ENCODE measurements at regions not wholly inside any gene's neighbourhood (a gene's known extent, or its start where the extent isn't known, plus 50 kb on each side); places are given as distances from the start of the nearest gene placed in this dataset.

DNA sequence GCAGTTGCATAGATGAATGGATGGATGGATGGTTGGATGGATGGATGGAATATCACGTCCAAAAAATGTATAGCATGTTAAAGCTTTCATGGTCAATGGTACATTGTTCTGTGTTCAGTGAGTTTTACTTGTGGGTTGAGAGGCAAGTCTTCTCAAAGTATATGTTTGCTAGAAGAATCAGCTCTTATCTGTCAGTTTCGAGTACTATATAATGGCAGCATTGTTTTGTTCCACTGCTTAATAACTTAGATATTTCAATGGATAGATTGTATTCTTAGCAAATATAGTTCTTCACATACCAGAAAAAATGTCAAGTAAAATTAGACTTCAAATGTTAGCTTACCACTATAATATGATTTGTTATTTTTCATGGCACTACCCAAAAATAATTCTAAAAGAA lies 100.9 kb upstream of the CDIN1 start (continued):
- TF ChIP-seq, protein P1, sequence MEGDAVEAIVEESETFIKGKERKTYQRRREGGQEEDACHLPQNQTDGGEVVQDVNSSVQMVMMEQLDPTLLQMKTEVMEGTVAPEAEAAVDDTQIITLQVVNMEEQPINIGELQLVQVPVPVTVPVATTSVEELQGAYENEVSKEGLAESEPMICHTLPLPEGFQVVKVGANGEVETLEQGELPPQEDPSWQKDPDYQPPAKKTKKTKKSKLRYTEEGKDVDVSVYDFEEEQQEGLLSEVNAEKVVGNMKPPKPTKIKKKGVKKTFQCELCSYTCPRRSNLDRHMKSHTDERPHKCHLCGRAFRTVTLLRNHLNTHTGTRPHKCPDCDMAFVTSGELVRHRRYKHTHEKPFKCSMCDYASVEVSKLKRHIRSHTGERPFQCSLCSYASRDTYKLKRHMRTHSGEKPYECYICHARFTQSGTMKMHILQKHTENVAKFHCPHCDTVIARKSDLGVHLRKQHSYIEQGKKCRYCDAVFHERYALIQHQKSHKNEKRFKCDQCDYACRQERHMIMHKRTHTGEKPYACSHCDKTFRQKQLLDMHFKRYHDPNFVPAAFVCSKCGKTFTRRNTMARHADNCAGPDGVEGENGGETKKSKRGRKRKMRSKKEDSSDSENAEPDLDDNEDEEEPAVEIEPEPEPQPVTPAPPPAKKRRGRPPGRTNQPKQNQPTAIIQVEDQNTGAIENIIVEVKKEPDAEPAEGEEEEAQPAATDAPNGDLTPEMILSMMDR (IDR thresholded peaks at IDR 0.05 in 2 of 3, conservative IDR thresholded peaks at IDR 0.05 in 1 of 3; ENCODE audit: borderline replicate concordance in 1 of 3, insufficient read depth in 1 of 3, low read depth in 2 of 3, low read length in 2 of 3): no peak
- no peak for TF ChIP-seq RAD21 (IDR thresholded peaks at IDR 0.05; ENCODE audit: low read depth)
- TF ChIP-seq POLR2A (IDR thresholded peaks at IDR 0.05; ENCODE audit: borderline replicate concordance, extremely low read depth, insufficient read depth, insufficient read length): no peak
- TF ChIP-seq YY1 (IDR thresholded peaks at IDR 0.05; ENCODE audit: extremely low read depth, insufficient replicate concordance, low read depth, low read length): no peak
- no peak for TF ChIP-seq MAX (IDR thresholded peaks at IDR 0.05)
- TF ChIP-seq EGR1 (IDR thresholded peaks at IDR 0.05; ENCODE audit: low read depth): no peak
- TF ChIP-seq, protein P2, sequence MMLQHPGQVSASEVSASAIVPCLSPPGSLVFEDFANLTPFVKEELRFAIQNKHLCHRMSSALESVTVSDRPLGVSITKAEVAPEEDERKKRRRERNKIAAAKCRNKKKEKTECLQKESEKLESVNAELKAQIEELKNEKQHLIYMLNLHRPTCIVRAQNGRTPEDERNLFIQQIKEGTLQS (IDR thresholded peaks at IDR 0.05): no peak
- TF ChIP-seq EZH2 (IDR thresholded peaks at IDR 0.05): no peak
- no peak for TF ChIP-seq ZNF274 (IDR thresholded peaks at IDR 0.05; ENCODE audit: low read depth, low read length)

DNA sequence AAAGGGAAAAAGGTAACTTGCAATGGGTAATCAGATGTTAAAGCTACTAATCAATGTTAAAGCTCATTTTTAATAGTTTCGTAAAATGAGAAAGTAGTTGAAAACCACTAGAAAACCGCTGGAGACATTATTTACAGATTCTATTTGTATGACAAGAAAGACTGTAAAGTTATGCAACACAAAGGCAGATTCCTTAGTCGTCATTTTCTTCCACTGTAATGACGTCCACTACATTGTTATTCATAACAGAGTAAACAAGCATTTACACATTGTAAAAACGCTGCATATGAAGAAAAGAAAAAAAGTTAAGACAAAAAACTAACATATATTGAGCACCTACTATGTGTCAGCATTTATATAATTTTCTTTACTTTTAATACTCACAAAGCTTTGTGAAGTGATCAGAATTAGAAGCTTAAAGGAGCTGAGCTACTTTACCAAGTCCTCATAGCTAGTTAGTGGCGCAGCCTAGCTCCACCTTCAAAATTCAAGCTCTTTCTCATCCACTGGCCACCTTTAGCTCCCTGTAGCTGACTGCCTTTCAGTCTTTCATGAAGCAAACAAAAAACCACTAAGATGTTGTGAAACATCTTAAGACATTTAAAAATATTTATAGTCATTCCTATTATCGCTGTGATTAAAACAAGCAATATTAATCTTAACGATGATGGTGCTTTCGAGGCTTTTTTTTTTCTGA lies 100.1 kb upstream of the CDIN1 start:
- ChIA-PET POLR2A (no interaction called here), RAD21 (ENCODE audit: low non-redundant PET in 1 of 2, low total read pairs in 2 of 2, uncharacterized antibody in 2 of 2, unreplicated experiment in 2 of 2) (no interaction called here), CTCF (interaction anchor here (0.6 kb wide), 1 partner anchor 766 kb away, joined by 3 read pairs; no protein-coding TSS in a partner anchor)
- TF ChIP-seq ZFX (IDR thresholded peaks at IDR 0.05): no peak
- TF ChIP-seq, protein P3, sequence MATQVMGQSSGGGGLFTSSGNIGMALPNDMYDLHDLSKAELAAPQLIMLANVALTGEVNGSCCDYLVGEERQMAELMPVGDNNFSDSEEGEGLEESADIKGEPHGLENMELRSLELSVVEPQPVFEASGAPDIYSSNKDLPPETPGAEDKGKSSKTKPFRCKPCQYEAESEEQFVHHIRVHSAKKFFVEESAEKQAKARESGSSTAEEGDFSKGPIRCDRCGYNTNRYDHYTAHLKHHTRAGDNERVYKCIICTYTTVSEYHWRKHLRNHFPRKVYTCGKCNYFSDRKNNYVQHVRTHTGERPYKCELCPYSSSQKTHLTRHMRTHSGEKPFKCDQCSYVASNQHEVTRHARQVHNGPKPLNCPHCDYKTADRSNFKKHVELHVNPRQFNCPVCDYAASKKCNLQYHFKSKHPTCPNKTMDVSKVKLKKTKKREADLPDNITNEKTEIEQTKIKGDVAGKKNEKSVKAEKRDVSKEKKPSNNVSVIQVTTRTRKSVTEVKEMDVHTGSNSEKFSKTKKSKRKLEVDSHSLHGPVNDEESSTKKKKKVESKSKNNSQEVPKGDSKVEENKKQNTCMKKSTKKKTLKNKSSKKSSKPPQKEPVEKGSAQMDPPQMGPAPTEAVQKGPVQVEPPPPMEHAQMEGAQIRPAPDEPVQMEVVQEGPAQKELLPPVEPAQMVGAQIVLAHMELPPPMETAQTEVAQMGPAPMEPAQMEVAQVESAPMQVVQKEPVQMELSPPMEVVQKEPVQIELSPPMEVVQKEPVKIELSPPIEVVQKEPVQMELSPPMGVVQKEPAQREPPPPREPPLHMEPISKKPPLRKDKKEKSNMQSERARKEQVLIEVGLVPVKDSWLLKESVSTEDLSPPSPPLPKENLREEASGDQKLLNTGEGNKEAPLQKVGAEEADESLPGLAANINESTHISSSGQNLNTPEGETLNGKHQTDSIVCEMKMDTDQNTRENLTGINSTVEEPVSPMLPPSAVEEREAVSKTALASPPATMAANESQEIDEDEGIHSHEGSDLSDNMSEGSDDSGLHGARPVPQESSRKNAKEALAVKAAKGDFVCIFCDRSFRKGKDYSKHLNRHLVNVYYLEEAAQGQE (IDR thresholded peaks at IDR 0.05; ENCODE audit: low read depth): no peak
- TF ChIP-seq ZNF274 (IDR thresholded peaks at IDR 0.05; ENCODE audit: low read depth, low read length): no peak
- TF ChIP-seq EZH2phosphoT487 (IDR thresholded peaks at IDR 0.05; ENCODE audit: borderline replicate concordance): no peak
- no peaks in the 10 kb centered on the region for H3K79me2 ChIP-seq (ENCODE audit: insufficient read depth, low read length)
- DNase-seq (ENCODE audit: low read depth, low spot score) (no peak), ATAC-seq (no peak)
- H3K9me3 ChIP-seq (ENCODE audit: control insufficient read depth in 1 of 2, insufficient read depth in 1 of 2, low read depth in 1 of 2, low read length in 2 of 2): no peaks in the 10 kb centered on the region
- H3K9me2 ChIP-seq (ENCODE audit: insufficient read depth): no peaks in the 10 kb centered on the region
- no peak overlapping the region for H3K4me2 ChIP-seq (ENCODE audit: low read length)
- H3K36me3 ChIP-seq (ENCODE audit: control insufficient read depth in 1 of 2, insufficient read depth in 2 of 2, low read length in 2 of 2): no peaks in the 10 kb centered on the region; a peak in 1 of 4 replicates
- H3K27ac ChIP-seq (ENCODE audit: low read depth, low read length): no peak overlapping the region
- no peak overlapping the region for H2AFZ ChIP-seq (ENCODE audit: low read depth, low read length, poor library complexity, severe bottlenecking)
- H3K4me3 ChIP-seq (replicated peaks in 1 of 2; ENCODE audit: low read depth in 1 of 2, low read length in 2 of 2): no peak overlapping the region
- no TSS peak for BruUV-seq (replicated peaks)
- no peak overlapping the region for H3K9ac ChIP-seq (ENCODE audit: low read length)
- intact Hi-C loops (cut with micrococcal nuclease): no loop called here
- no peaks in the 10 kb centered on the region for H4K20me1 ChIP-seq (ENCODE audit: insufficient read depth)
- no peaks in the 10 kb centered on the region for H3K27me3 ChIP-seq (ENCODE audit: insufficient read depth, low read length)
- H3K4me1 ChIP-seq (ENCODE audit: control insufficient read depth in 1 of 2, insufficient read depth in 2 of 2, low read length in 2 of 2): no peaks in the 10 kb centered on the region

Measured in HCT116 (cell line).